ENCODE measurements at regions not wholly inside any gene's neighbourhood (a gene's known extent, or its start where the extent isn't known, plus 50 kb on each side); places are given as distances from the start of the nearest gene placed in this dataset.
"Not testable (repeated sequence)": the region's sequence is repeated elsewhere in the genome, so short reads cannot be mapped to it uniquely, and the experiment has no call there.

GRCh38 chr10:34017281-34017680, 682.8 kb upstream of the NRP1 start:
- intact Hi-C loops (cut with DNase I) = no loop called here
- DNase-seq (ENCODE audit: low spot score) = no peak

GRCh38 chr10:34016576-34016975, 682.1 kb upstream of the NRP1 start:
- DNase-seq (ENCODE audit: low spot score) = no peak
- intact Hi-C loops (cut with DNase I) = no loop called here

- DNase-seq (ENCODE audit: low spot score) = no peak
- intact Hi-C loops (cut with DNase I) = no loop called here
Measured at GRCh38 chr10:34015700-34016099, 681.2 kb upstream of the NRP1 start.

GRCh38 chr10:34013235-34013634, 678.8 kb upstream of the NRP1 start:
- intact Hi-C loops (cut with DNase I) = no loop called here
- no peak for DNase-seq (ENCODE audit: low spot score)

GRCh38 chr10:34010891-34011290, 676.4 kb upstream of the NRP1 start:
- DNase-seq (ENCODE audit: low spot score) = no peak
- intact Hi-C loops (cut with DNase I) = no loop called here

GRCh38 chr10:34010228-34010627, 675.8 kb upstream of the NRP1 start:
- intact Hi-C loops (cut with DNase I); DNase-seq (ENCODE audit: low spot score): not testable (repeated sequence)

GRCh38 chr10:34008656-34009055, 674.2 kb upstream of the NRP1 start:
- intact Hi-C loops (cut with DNase I) = no loop called here
- DNase-seq (ENCODE audit: low spot score) = no peak

- no peak for DNase-seq (ENCODE audit: low spot score)
- intact Hi-C loops (cut with DNase I) = no loop called here
Measured at GRCh38 chr10:34006471-34006870, 672.0 kb upstream of the NRP1 start.

GRCh38 chr10:34003561-34003960, 669.1 kb upstream of the NRP1 start:
- DNase-seq (ENCODE audit: low spot score) = no peak
- intact Hi-C loops (cut with DNase I) = no loop called here

- no peak for DNase-seq (ENCODE audit: low spot score)
- intact Hi-C loops (cut with DNase I) = no loop called here
Measured at GRCh38 chr10:34002896-34003295, 668.4 kb upstream of the NRP1 start.

GRCh38 chr10:34001831-34002230, 667.4 kb upstream of the NRP1 start:
- DNase-seq (ENCODE audit: low spot score) = no peak
- intact Hi-C loops (cut with DNase I) = no loop called here

- intact Hi-C loops (cut with DNase I) = no loop called here
- DNase-seq (ENCODE audit: low spot score) = no peak
Measured at GRCh38 chr10:34001087-34001580, 666.7 kb upstream of the NRP1 start.

- intact Hi-C loops (cut with DNase I) = no loop called here
- DNase-seq (ENCODE audit: low spot score) = no peak
Measured at GRCh38 chr10:33993917-33994316, 659.5 kb upstream of the NRP1 start.

- intact Hi-C loops (cut with DNase I) = no loop called here
- DNase-seq (ENCODE audit: low spot score) = no peak
Measured at GRCh38 chr10:33991924-33992323, 657.5 kb upstream of the NRP1 start.

GRCh38 chr10:33986515-33986914, 652.0 kb upstream of the NRP1 start:
- DNase-seq (ENCODE audit: low spot score) = no peak
- intact Hi-C loops (cut with DNase I) = no loop called here

GRCh38 chr10:33986016-33986415, 651.5 kb upstream of the NRP1 start:
- intact Hi-C loops (cut with DNase I) = no loop called here

GRCh38 chr10:33982995-33983394, 648.5 kb upstream of the NRP1 start:
- no peak for DNase-seq (ENCODE audit: low spot score)
- intact Hi-C loops (cut with DNase I) = no loop called here

More at GRCh38 chr10:33986016-33986415, 651.5 kb upstream of the NRP1 start:
- DNase-seq (ENCODE audit: low spot score) = no peak

- intact Hi-C loops (cut with DNase I) = no loop called here
- DNase-seq (ENCODE audit: low spot score) = no peak
Measured at GRCh38 chr10:33981301-33981700, 646.8 kb upstream of the NRP1 start.

GRCh38 chr10:33979195-33979594, 644.7 kb upstream of the NRP1 start:
- intact Hi-C loops (cut with DNase I) = no loop called here
- DNase-seq (ENCODE audit: low spot score) = no peak

- intact Hi-C loops (cut with DNase I) = no loop called here
- no peak for DNase-seq (ENCODE audit: low spot score)
Measured at GRCh38 chr10:33975481-33975880, 641.0 kb upstream of the NRP1 start.

- no peak for DNase-seq (ENCODE audit: low spot score)
- intact Hi-C loops (cut with DNase I) = no loop called here
Measured at GRCh38 chr10:33974976-33975478, 640.6 kb upstream of the NRP1 start.

- no peak for DNase-seq (ENCODE audit: low spot score)
- intact Hi-C loops (cut with DNase I) = no loop called here
Measured at GRCh38 chr10:33968983-33969382, 634.5 kb upstream of the NRP1 start.

Data from cardiac septum (tissue), 1 donor.